ENCODE measurements at regions not wholly inside any gene's neighbourhood (a gene's known extent, or its start where the extent isn't known, plus 50 kb on each side); places are given as distances from the start of the nearest gene placed in this dataset.

DNA sequence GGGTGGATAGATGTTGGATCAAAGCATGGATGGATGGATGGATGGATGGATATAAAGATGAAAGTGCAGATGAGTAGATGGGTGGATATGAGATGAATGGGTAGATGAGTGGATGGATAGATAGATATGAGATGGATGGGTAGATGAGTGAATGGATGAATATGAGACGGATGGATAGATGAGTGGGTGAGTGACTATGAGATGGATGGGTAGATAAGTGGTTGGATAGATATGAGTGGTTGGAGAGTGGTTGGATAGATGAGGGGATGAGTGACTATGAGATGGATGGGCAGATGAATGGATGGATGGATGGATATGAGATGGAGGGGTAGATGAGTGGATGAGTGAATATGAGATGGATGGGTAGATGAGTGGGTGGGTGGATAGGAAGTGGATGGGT lies 204.6 kb upstream of the TLE3 start:
- no peak for DNase-seq (ENCODE audit: low read depth, low spot score)
- Histone ChIP-seq H3K4me2 (ENCODE audit: control insufficient read depth, insufficient read depth) (no peak overlapping the region), H3K4me1 (ENCODE audit: control insufficient read depth, insufficient read depth, low read length) (peaks cover 19% of the 10 kb centered on the region), H4K20me1 (ENCODE audit: control insufficient read depth, insufficient read depth) (peaks cover 5% of the 10 kb centered on the region; the same call in 1 of the 2 replicates), H3K4me3 (no peak overlapping the region), H3K27me3 (replicated peaks in 1 of 2; ENCODE audit: control insufficient read depth in 2 of 2, insufficient read depth in 2 of 2, low read length in 1 of 2) (no peaks in the 10 kb centered on the region; a peak in 1 of 4 replicates), H3K9me3 (replicated peaks; ENCODE audit: control insufficient read depth, insufficient read depth, low read length) (no peaks in the 10 kb centered on the region; the same call in 2 of the 3 replicates), H2AFZ (ENCODE audit: control insufficient read depth, low read depth, low read length) (no peak overlapping the region), H3K79me2 (ENCODE audit: control insufficient read depth, insufficient read depth, low read length) (no peaks in the 10 kb centered on the region), H3K27ac (ENCODE audit: control insufficient read depth, insufficient read depth) (no peak overlapping the region), H3K9ac (ENCODE audit: control insufficient read depth, insufficient read depth, low read length) (no peak overlapping the region), H3K36me3 (ENCODE audit: control insufficient read depth in 2 of 2, insufficient read depth in 2 of 2, low read length in 1 of 2) (no peaks in the 10 kb centered on the region)
- RAD21 ChIA-PET (ENCODE audit: unreplicated experiment) = no interaction called here
- no TSS peak for BruUV-seq (replicated peaks)
- in situ Hi-C loops (cut with MboI) = no loop called here
- WGBS (ENCODE audit: insufficient coverage, insufficient replicate concordance, low lambda C conversion rate, missing lambda C conversion rate) = 91% methylated on average over 1 of the region's 1 CpG
- CTCF ChIA-PET = interaction anchor here (1.2 kb wide), 1 partner anchor 186 kb away, joined by 4 read pairs; no protein-coding TSS in a partner anchor
- ATAC-seq = no peak
- no peak for FAIRE-seq
- SMC1A ChIA-PET (ENCODE audit: uncharacterized antibody, unreplicated experiment) = interaction anchor here (1.2 to 2.0 kb wide), 3 partner anchors 13 to 34 kb away, joined by 3 to 7 read pairs (median 3); no protein-coding TSS in a partner anchor
- TF ChIP-seq SUZ12 (IDR thresholded peaks at IDR 0.05; ENCODE audit: unreplicated experiment) (no peak), JUNB (IDR thresholded peaks at IDR 0.05) (no peak), TCF3 (IDR thresholded peaks at IDR 0.05; ENCODE audit: borderline replicate concordance, insufficient read depth, low read depth, low read length) (no peak), KLF5 (IDR thresholded peaks at IDR 0.05; ENCODE audit: partially characterized antibody) (no peak), NFIC (IDR thresholded peaks at IDR 0.05; ENCODE audit: low read depth, low read length) (no peak), IKZF1 (conservative IDR thresholded peaks at IDR 0.05) (no peak), RUNX3 (IDR thresholded peaks at IDR 0.05; ENCODE audit: low read length) (no peak), PAX5 (IDR thresholded peaks at IDR 0.05; ENCODE audit: borderline replicate concordance, low read depth, low read length) (no peak), CBFB (IDR thresholded peaks at IDR 0.05; ENCODE audit: low read depth) (no peak), GATAD2B (conservative IDR thresholded peaks at IDR 0.05; ENCODE audit: low read depth) (no peak), BRCA1 (IDR thresholded peaks at IDR 0.05; ENCODE audit: low read depth, low read length) (no peak), TARDBP (IDR thresholded peaks at IDR 0.05; ENCODE audit: borderline replicate concordance) (no peak)
- TF ChIP-seq, protein P1, sequence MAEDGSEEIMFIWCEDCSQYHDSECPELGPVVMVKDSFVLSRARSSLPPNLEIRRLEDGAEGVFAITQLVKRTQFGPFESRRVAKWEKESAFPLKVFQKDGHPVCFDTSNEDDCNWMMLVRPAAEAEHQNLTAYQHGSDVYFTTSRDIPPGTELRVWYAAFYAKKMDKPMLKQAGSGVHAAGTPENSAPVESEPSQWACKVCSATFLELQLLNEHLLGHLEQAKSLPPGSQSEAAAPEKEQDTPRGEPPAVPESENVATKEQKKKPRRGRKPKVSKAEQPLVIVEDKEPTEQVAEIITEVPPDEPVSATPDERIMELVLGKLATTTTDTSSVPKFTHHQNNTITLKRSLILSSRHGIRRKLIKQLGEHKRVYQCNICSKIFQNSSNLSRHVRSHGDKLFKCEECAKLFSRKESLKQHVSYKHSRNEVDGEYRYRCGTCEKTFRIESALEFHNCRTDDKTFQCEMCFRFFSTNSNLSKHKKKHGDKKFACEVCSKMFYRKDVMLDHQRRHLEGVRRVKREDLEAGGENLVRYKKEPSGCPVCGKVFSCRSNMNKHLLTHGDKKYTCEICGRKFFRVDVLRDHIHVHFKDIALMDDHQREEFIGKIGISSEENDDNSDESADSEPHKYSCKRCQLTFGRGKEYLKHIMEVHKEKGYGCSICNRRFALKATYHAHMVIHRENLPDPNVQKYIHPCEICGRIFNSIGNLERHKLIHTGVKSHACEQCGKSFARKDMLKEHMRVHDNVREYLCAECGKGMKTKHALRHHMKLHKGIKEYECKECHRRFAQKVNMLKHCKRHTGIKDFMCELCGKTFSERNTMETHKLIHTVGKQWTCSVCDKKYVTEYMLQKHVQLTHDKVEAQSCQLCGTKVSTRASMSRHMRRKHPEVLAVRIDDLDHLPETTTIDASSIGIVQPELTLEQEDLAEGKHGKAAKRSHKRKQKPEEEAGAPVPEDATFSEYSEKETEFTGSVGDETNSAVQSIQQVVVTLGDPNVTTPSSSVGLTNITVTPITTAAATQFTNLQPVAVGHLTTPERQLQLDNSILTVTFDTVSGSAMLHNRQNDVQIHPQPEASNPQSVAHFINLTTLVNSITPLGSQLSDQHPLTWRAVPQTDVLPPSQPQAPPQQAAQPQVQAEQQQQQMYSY (CRISPR knock-in tag; IDR thresholded peaks at IDR 0.05) = no peak
- TF ChIP-seq, protein P2, sequence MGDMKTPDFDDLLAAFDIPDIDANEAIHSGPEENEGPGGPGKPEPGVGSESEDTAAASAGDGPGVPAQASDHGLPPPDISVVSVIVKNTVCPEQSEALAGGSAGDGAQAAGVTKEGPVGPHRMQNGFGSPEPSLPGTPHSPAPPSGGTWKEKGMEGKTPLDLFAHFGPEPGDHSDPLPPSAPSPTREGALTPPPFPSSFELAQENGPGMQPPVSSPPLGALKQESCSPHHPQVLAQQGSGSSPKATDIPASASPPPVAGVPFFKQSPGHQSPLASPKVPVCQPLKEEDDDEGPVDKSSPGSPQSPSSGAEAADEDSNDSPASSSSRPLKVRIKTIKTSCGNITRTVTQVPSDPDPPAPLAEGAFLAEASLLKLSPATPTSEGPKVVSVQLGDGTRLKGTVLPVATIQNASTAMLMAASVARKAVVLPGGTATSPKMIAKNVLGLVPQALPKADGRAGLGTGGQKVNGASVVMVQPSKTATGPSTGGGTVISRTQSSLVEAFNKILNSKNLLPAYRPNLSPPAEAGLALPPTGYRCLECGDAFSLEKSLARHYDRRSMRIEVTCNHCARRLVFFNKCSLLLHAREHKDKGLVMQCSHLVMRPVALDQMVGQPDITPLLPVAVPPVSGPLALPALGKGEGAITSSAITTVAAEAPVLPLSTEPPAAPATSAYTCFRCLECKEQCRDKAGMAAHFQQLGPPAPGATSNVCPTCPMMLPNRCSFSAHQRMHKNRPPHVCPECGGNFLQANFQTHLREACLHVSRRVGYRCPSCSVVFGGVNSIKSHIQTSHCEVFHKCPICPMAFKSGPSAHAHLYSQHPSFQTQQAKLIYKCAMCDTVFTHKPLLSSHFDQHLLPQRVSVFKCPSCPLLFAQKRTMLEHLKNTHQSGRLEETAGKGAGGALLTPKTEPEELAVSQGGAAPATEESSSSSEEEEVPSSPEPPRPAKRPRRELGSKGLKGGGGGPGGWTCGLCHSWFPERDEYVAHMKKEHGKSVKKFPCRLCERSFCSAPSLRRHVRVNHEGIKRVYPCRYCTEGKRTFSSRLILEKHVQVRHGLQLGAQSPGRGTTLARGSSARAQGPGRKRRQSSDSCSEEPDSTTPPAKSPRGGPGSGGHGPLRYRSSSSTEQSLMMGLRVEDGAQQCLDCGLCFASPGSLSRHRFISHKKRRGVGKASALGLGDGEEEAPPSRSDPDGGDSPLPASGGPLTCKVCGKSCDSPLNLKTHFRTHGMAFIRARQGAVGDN (IDR thresholded peaks at IDR 0.05) = no peak
- intact Hi-C loops (cut with micrococcal nuclease; ENCODE audit: unreplicated experiment) = no loop called here
- POLR2A ChIA-PET = no interaction called here
